Caco-2 (cell line): ENCODE measurements at regions not wholly inside any gene's neighbourhood (a gene's known extent, or its start where the extent isn't known, plus 50 kb on each side); places are given as distances from the start of the nearest gene placed in this dataset.
A peak's percentile ranks its signal among the peaks of the same experiment; 100 is the strongest.

Source experiments
- BruUV-seq: library from RNA; stranded (reverse); fragments of 400-500 nt; replicated peaks from 2 replicates; lab custom pipeline; 2021; lab: Mats Ljungman, UMichigan
- CTCF ChIA-PET: fragments of 300-600 bp; sonication (Branson Sonifier 250); formaldehyde crosslinking; loops from one replicate; lab custom pipeline; 2022; ENCODE audit warnings: antibody characterized with exemption; lab: Charles Lee
- POLR2A ChIA-PET: fragments of 300-600 bp; sonication (Branson Sonifier 250); formaldehyde crosslinking; loops from one replicate; lab custom pipeline; 2022; ENCODE audit warnings: antibody characterized with exemption; lab: Charles Lee
- DNase-seq, 2 experiments: peaks; one replicate each; pipeline versions ENCODE4 v3.0.0 to v3.0.0-alpha.2; 2020 to 2022
- H3K27me3 ChIP-seq: replicated peaks from 2 replicates; pipeline ENCODE4 v1.6.0; 2011; ENCODE audit warnings: low read length; ENCODE audit not compliant: control insufficient read depth, insufficient read depth
- H3K36me3 ChIP-seq: 2 replicates; pipeline ENCODE4 v1.5.1; 2011; ENCODE audit warnings: low read length; ENCODE audit not compliant: control insufficient read depth, insufficient read depth
- H3K4me1 ChIP-seq: fragments of 250-450 bp; sonication (Bioruptor Pico); 2 replicates; pipeline ENCODE4 v1.5.1; 2020; ENCODE audit warnings: mild to moderate bottlenecking
- H3K4me3 ChIP-seq: 2 replicates; pipeline ENCODE4 v1.5.1; 2011; ENCODE audit warnings: low read depth, mild to moderate bottlenecking, control low read depth, low read length
- H3K9me3 ChIP-seq: fragments of 250-450 bp; sonication (Bioruptor Pico); 2 replicates; pipeline ENCODE4 v1.5.1; 2020; ENCODE audit warnings: mild to moderate bottlenecking, moderate library complexity
- H3K27ac Mint-ChIP-seq: one replicate; pipeline ENCODE4 v1.8.0; 2022; ENCODE audit warnings: mixed read lengths; ENCODE audit not compliant: unreplicated experiment
- H3K27me3 Mint-ChIP-seq: one replicate; pipeline ENCODE4 v1.8.0; 2022; ENCODE audit warnings: mixed read lengths; ENCODE audit not compliant: insufficient read depth, unreplicated experiment
- H3K36me3 Mint-ChIP-seq: one replicate; pipeline ENCODE4 v1.8.0; 2022; ENCODE audit warnings: mild to moderate bottlenecking, mixed read lengths; ENCODE audit not compliant: insufficient read depth, unreplicated experiment
- H3K4me1 Mint-ChIP-seq: one replicate; pipeline ENCODE4 v1.8.0; 2022; ENCODE audit warnings: low read depth, mixed read lengths; ENCODE audit not compliant: unreplicated experiment
- H3K4me3 Mint-ChIP-seq: one replicate; pipeline ENCODE4 v1.8.0; 2022; ENCODE audit warnings: mild to moderate bottlenecking, moderate library complexity, mixed read lengths; ENCODE audit not compliant: unreplicated experiment
- H3K9me3 Mint-ChIP-seq: one replicate; pipeline ENCODE4 v1.8.0; 2022; ENCODE audit warnings: mixed read lengths; ENCODE audit not compliant: unreplicated experiment
- CTCF ChIP-seq, 2 experiments: fragments of 200-600 bp in 1 of 2; IDR thresholded peaks; 1 replicate in 1 of 2; 2 replicates in 1 of 2; pipeline versions ENCODE4 v1.5.1 to v1.8.0; 2011 to 2022; ENCODE audit warnings: antibody characterized with exemption in 1 of 2, control low read depth in 1 of 2, inconsistent platforms in 1 of 2, low read depth in 1 of 2, low read length in 1 of 2, mild to moderate bottlenecking in 1 of 2, moderate library complexity in 1 of 2; ENCODE audit not compliant: insufficient read depth in 1 of 2, severe bottlenecking in 1 of 2, unreplicated experiment in 1 of 2
- intact Hi-C: fragments of 100-400 bp; cut with micrococcal nuclease; formaldehyde crosslinking; loops from one replicate; pipeline ENCODE4 v1.10.0; 2022; ENCODE audit not compliant: unreplicated experiment

- ChIA-PET POLR2A (no interaction called here), CTCF (interaction anchor here (0.7 to 1.9 kb wide), 4 partner anchors 27 to 471 kb away, joined by 3 to 6 read pairs (median 3); partner anchors contain the start of gene P2RY1)
- peak in 1 of 2 experiments; percentile 15 for TF ChIP-seq CTCF (IDR thresholded peaks at IDR 0.05; ENCODE audit: insufficient read depth in 1 of 2, low read depth in 1 of 2, low read length in 1 of 2, severe bottlenecking in 1 of 2, unreplicated experiment in 1 of 2)
- intact Hi-C loops: loop anchor here (1.0 to 10.0 kb wide), 4 partner anchors 125 to 463 kb away; no protein-coding TSS in a partner anchor
- Histone ChIP-seq H3K27me3 (no peaks in the 10 kb centered on the region), H3K36me3 (no peaks in the 10 kb centered on the region), H3K4me1 (peaks cover 8% of the 10 kb centered on the region; the same call in 1 of the 2 replicates), H3K9me3 (no peaks in the 10 kb centered on the region), H3K4me3 (no peak overlapping the region)
- BruUV-seq: no TSS peak
- Mint-ChIP-seq H3K27me3 (no peaks in the 10 kb centered on the region), H3K4me3 (no peak overlapping the region), H3K36me3 (no peaks in the 10 kb centered on the region), H3K4me1 (peaks cover 14% of the 10 kb centered on the region), H3K27ac (no peak overlapping the region), H3K9me3 (no peaks in the 10 kb centered on the region)
- DNase-seq: no peak
These were observed 102.3 kb downstream of the P2RY1 start for GRCh38 chr3:152937234-152937633.

GRCh38 chr3:152938974-152939636, 104.2 kb downstream of the P2RY1 start:
- Mint-ChIP-seq H3K27me3 (no peaks in the 10 kb centered on the region), H3K4me1 (peaks cover 20% of the 10 kb centered on the region), H3K27ac (no peak overlapping the region), H3K36me3 (no peaks in the 10 kb centered on the region), H3K9me3 (no peaks in the 10 kb centered on the region), H3K4me3 (no peak overlapping the region)
- ChIA-PET POLR2A (no interaction called here), CTCF (no interaction called here)
- no peak for DNase-seq
- Histone ChIP-seq H3K4me1 (peaks cover 8% of the 10 kb centered on the region; the same call in 1 of the 2 replicates), H3K4me3 (no peak overlapping the region), H3K27me3 (no peaks in the 10 kb centered on the region), H3K9me3 (no peaks in the 10 kb centered on the region), H3K36me3 (no peaks in the 10 kb centered on the region)
- no TSS peak for BruUV-seq
- no peak for TF ChIP-seq CTCF (IDR thresholded peaks at IDR 0.05; ENCODE audit: insufficient read depth in 1 of 2, low read depth in 1 of 2, low read length in 1 of 2, severe bottlenecking in 1 of 2, unreplicated experiment in 1 of 2)
- intact Hi-C loops: loop anchor here (10.0 kb wide), 1 partner anchor 364 kb away; no protein-coding TSS in a partner anchor

- H3K4me1 Mint-ChIP-seq: peaks cover 10% of the 10 kb centered on the region
- POLR2A ChIA-PET: no interaction called here
These were observed 106.9 kb downstream of the P2RY1 start for GRCh38 chr3:152941859-152942258.

More at GRCh38 chr3:152941859-152942258, 106.9 kb downstream of the P2RY1 start:
- Histone ChIP-seq H3K9me3 (no peaks in the 10 kb centered on the region), H3K36me3 (no peaks in the 10 kb centered on the region), H3K27me3 (no peaks in the 10 kb centered on the region), H3K4me3 (no peak overlapping the region), H3K4me1 (peaks cover 8% of the 10 kb centered on the region; the same call in 1 of the 2 replicates)
- no peaks in the 10 kb centered on the region for H3K27me3 Mint-ChIP-seq
- DNase-seq: no peak
- no peak overlapping the region for H3K27ac Mint-ChIP-seq
- CTCF ChIA-PET: no interaction called here
- no TSS peak for BruUV-seq
- no peaks in the 10 kb centered on the region for H3K9me3 Mint-ChIP-seq
- intact Hi-C loops: no loop called here
- H3K4me3 Mint-ChIP-seq: no peak overlapping the region
- TF ChIP-seq CTCF (IDR thresholded peaks at IDR 0.05; ENCODE audit: insufficient read depth in 1 of 2, low read depth in 1 of 2, low read length in 1 of 2, severe bottlenecking in 1 of 2, unreplicated experiment in 1 of 2): no peak
- no peaks in the 10 kb centered on the region for H3K36me3 Mint-ChIP-seq
